CD4-positive, alpha-beta T cell treated with Interleukin-21 for 1 hour (primary cell): ENCODE measurements at regions not wholly inside any gene's neighbourhood (a gene's known extent, or its start where the extent isn't known, plus 50 kb on each side); places are given as distances from the start of the nearest gene placed in this dataset.

ENCODE experiments used
- DNase-seq: peaks from one replicate; pipeline ENCODE4 v3.0.0-alpha.2; 2020

- no peak for DNase-seq
Observed at GRCh38 chr21:14869984-14870852, 194.6 kb downstream of the NRIP1 start.

GRCh38 chr21:14866859-14867765 lies 197.7 kb downstream of the NRIP1 start:
- DNase-seq: no peak

- DNase-seq: peak; percentile 18
Observed at GRCh38 chr21:14864211-14865021, 200.4 kb downstream of the NRIP1 start.

GRCh38 chr21:14863745-14864210 lies 201.0 kb downstream of the NRIP1 start:
- no peak for DNase-seq

GRCh38 chr21:14862794-14863720 lies 201.7 kb downstream of the NRIP1 start:
- no peak for DNase-seq

GRCh38 chr21:14858311-14858710 lies 206.5 kb downstream of the NRIP1 start:
- no peak for DNase-seq

GRCh38 chr21:14857529-14857928 lies 207.3 kb downstream of the NRIP1 start:
- no peak for DNase-seq

- no peak for DNase-seq
Observed at GRCh38 chr21:14850394-14850793, 214.4 kb downstream of the NRIP1 start.

GRCh38 chr21:14846621-14847020 lies 218.2 kb downstream of the NRIP1 start:
- DNase-seq: no peak

GRCh38 chr21:14844001-14844400 lies 220.8 kb downstream of the NRIP1 start:
- no peak for DNase-seq

- no peak for DNase-seq
Observed at GRCh38 chr21:14842601-14843000, 222.2 kb downstream of the NRIP1 start.

- DNase-seq: no peak
Observed at GRCh38 chr21:14841511-14842472, 223.0 kb downstream of the NRIP1 start.

- no peak for DNase-seq
Observed at GRCh38 chr21:14838400-14838799, 226.4 kb downstream of the NRIP1 start.

- DNase-seq: no peak
Observed at GRCh38 chr21:14836950-14837349, 227.8 kb downstream of the NRIP1 start.

- no peak for DNase-seq
Observed at GRCh38 chr21:14833666-14834351, 231.0 kb downstream of the NRIP1 start.

- no peak for DNase-seq
Observed at GRCh38 chr21:14833241-14833640, 231.6 kb downstream of the NRIP1 start.

- DNase-seq: no peak
Observed at GRCh38 chr21:14830307-14830706, 234.5 kb downstream of the NRIP1 start.

GRCh38 chr21:14829685-14830084 lies 235.1 kb downstream of the NRIP1 start:
- DNase-seq: no peak

GRCh38 chr21:14827468-14827867 lies 237.3 kb downstream of the NRIP1 start:
- no peak for DNase-seq

GRCh38 chr21:14826630-14827029 lies 238.2 kb downstream of the NRIP1 start:
- DNase-seq: no peak
